Activated CD4-positive, alpha-beta T cell treated with anti-CD3 and anti-CD28 coated beads, Interleukin-2, amount 50 U/mL, for 1 hour (primary cell): ENCODE measurements at regions not wholly inside any gene's neighbourhood (a gene's known extent, or its start where the extent isn't known, plus 50 kb on each side); places are given as distances from the start of the nearest gene placed in this dataset.

ENCODE experiments used
- DNase-seq: peaks from one replicate; pipeline ENCODE4 v3.0.0-alpha.2; 2020

DNA sequence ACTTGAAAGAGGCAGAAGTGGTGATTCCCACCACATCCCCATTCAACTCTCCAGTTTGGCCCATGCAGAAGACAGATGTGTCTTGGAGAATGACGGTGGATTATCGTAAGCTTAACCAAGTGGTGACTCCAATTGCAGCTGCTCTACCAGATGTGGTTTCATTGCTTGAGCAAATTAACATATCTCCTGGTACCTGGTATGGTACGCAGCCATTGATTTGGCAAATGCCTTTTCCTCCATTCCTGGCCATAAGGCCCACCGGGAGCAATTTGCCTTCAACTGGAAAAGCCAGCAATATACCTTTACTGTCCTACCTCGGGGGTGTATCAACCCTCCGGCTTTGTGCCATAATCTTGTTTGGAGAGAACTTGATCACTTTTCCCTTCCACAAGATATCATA is 411.5 kb upstream of the SMIM21 start:
- no peak for DNase-seq

DNA sequence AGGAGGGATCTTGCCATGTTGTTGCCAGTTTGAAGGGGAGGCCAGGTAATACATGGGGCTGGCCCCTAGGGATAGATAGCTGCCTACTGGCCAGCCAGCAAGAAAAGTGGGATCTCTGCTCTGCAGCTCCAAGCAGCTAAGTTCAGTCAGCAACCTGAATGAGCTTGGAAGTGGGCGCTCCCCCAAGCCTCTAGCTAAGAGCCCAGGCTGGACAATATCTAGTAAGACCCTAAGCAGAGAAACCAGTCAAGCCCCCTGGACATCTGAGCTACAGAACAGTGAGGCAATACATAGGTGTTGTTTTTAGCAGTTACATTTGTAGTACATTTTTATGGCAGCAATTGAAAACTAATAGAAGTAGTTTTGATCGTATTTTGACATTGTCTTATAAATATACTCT is 409.8 kb upstream of the SMIM21 start:
- DNase-seq = no peak

DNA sequence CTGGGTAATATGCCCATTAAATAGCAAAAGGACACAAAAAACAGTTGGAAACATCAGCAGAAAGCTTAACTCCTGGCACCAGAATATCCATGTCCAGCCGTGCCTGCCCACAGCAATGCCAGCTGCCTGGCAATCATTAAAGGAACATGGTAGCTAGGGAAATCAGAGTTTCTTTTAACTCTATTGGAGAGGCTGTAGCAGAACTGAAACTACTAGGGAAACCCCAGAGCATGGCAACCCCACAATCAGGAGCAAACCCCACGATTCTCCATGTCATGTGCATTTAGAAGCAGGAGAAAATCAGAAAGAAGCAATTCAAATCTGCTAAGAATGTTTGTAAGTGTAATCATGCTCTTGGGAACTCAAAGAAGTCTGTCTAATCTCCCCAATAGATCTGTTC is 409.0 kb upstream of the SMIM21 start:
- no peak for DNase-seq

DNA sequence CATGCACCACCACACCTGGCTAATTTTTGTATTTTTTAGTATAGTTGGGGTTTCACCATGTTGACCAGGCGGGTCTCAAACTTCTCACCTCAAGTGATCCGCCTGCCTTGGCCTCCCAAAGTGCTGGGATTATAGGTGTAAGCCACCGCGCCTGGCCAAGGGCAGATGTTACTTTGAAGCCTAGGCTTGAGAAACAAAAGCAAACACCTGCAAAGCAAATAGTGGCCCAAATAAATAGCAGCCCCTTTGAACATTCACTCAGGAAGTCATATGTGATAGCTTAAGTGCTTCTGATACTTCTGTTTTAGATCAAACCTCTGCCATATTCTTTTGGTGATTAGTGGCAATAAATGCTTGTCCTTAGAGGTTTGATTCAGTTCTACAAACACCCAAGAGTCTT is 404.5 kb upstream of the SMIM21 start:
- DNase-seq = no peak

DNA sequence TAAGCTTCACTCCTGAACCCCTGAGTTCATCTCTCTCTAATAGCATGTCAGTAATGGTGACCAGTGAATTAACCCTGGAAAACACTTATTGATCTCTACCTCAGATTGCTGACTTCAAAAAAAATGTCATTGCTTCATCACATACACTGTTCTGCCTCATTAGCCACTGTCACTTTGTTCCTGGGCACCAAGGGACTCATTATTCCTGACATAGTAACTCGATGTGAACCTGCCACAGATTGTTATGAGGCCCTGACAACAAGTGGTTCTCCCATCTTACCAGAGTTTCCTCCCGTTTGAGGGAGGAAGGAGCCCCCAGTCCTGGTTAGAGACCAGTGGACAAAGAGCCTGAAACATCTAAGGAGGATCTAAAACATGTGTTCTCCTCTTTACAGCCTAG is 403.3 kb upstream of the SMIM21 start:
- DNase-seq = no peak

DNA sequence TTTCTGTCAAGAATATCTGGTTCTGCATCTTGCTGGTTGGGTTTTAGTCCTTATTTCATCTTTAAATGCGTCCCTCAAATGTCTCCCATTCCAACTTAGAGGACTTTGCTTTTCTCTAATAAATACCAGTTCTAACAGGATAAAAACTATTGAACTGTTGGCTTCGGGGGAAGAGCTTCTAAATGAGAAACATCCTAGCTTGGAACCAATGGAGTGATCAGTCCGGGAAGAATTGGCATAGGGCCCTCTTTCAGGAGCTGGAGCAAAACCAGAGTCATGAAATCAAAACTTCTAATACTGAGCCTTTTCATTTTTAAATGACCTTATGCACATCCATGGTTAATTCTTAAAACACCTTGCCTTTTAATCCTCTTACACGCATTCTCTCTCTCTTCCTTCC is 401.6 kb upstream of the SMIM21 start:
- no peak for DNase-seq

DNA sequence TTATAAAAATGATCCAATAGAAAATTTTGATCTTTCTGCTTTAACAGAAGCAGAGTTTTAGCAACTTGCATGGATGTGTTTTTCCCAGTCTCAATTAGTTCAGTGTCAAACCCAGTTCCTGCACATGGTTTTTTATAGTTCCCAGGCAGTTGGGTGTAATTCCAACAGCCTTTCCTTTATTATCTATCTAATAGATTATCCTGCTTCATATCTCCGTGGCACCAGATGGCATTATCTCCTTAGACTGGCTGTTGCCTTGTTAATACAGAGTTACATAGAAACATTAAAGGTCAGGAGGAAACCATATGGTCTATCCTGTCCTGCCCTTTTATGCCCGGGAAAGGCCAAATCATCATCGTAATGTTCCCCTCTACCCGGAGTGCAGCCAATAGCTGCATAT is 400.9 kb upstream of the SMIM21 start:
- no peak for DNase-seq

DNA sequence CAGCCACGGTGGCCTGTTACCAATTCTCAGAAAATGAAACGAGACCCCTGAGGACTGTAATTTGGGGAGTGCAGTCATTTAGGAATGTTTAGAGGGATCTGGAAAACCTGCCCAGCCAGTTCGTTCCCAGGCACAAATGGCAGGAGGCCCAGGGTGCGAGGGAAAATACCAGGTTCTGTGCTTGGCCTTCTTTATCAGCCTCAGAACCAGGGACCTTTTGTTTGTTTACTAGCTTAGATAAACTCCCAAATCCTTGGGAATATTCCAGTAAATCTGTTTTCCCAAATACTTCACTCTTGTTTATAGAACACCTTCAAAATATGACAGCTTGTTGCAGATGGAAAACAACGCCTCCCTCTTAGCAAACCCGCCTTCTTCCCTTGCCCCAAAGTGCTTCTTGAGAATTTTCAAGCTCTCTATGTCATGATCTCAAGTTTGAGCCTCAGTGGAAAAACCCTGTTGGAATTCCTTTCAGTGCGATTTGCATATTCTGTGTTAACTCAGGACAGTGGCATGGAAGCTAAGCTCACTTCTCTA is 400.3 kb upstream of the SMIM21 start:
- DNase-seq = no peak

DNA sequence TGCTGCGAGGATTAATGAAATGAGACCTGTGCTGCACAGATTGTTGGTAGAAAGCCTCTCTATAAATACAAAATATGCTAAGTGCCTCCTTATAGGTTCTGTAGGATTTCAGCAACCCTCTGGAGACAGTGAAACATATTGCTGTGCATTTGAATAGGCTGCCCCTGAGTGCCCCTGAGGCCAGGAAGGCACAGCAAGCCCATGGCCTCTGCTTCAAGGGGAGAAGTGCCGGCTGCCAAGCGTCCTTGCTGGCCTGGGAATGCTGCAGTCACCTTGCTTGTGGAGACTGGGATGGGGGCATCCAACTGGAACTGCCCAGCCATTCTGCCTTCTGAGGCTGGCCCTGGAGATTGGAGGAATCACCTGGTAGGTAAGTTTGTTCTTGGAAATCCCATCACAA is 397.2 kb upstream of the SMIM21 start:
- no peak for DNase-seq

DNA sequence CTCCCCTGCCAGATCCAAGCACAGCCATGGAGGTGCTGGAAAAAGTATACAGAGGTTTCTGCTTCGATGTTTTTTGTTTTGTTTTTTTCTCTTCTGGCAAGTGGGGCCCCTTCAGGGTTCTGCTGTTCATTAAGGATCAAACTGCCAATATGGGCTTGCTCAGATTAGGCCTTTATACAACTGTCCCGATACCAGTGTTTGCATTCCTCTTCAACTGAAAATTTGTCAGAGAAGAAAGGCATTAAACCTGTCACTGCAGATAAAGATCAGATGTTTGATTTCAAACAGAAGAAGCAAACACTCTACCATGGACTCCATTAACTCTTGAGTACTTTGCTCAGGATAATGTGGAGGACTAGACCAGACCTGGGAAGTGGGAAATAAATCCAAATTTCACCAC is 396.0 kb upstream of the SMIM21 start:
- DNase-seq = no peak

DNA sequence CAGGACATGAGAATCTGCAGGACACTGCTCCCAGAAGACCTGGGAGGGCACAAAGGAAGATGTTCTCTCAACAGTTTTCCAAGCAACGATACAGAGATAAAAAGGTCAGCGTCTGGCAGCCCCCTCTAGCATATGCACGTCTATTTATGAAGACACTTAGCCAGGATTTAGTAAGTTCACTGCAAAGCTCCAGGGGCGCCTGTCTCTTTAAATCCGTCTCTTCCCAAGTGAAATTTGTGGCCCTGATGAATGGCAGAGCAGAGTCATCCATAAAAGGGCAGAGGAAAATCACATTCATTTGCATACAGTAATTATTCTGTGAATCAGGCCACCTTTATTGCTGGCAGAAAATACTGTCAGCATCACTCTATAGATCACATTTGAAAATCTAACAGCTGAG is 390.9 kb upstream of the SMIM21 start:
- no peak for DNase-seq

DNA sequence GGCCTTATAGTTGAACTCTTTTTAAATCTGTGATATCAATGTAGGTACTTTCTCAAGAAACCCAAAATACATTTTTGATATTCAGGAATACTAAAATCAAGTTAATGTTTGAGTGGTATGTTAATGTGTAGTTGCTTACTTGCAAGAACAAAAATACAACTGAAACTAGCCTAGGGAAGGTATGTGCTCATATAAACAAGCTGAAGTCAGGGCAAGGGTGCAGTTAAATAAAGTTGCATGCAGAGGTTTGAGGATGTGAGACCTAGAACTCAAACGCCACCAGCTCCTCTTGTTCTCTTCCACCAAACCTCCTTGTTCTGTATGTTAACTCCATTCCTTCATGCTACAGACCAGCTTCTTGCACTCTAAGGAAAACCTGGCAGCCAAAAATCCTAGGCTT is 388.3 kb upstream of the SMIM21 start:
- DNase-seq = no peak

DNA sequence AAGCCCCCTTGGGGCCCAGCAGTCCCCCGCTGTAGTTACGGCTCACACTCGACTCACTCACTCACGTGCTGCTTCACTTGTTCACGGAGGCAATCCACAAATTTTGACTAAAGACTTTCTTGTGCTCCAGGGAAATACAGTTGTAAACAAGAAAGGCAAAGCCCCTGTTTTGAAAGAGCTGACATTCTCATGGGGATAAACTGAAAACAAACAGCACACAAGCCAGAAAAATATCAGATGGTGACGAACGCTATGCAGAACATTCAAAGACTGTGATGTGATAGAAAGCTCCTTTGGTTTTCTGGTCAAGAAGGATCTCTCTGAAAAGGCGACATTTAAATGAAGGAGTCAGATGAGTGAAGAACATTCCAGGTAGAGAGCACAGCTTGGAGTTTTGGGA is 385.3 kb upstream of the SMIM21 start:
- DNase-seq = no peak

DNA sequence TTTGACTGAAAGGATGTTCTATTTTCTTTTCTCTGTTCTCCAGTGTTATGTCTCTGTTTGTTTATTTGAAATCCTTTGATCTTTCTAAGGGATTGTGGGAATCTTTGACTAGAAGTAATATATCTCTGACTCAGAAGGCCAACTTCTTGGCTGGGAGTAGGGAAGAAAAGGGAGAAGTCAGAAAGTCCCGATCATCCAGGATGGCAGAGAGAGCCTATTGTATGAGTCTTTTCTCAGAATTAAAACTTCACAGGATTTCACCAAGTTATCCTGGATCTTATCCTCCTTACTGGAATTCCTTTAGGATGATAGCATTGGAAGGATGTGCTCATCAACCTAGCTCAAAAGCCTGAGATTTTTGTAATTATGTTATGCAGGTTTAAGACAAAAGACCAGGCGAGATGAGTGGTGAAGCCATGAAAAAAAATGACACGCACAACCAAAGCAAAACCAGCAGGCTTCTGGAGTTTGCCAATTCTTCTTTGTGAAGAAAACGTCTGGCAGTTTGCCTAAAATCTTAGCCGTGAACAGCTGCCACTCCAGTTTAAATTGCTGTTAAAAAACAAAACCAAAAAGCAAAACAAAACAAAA is 383.6 kb upstream of the SMIM21 start:
- no peak for DNase-seq

DNA sequence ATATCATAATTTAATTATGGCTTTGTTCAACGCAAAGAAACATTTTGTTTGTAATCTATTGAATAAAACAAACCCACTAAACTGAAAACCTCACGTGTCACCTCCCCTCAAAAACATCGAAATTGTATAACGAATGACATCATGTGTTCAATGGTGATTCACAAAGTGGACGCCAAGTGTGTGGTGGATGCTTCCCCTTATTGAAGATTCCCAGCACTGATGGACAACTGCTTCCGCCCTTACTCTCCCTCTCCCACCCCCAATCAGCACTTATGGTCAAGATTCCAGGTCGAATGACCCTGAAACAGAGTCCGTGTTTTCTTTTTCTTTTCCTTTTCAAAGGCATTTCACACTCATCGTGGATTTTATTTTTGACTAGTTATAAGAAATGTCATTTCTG is 383.0 kb upstream of the SMIM21 start:
- DNase-seq = no peak

DNA sequence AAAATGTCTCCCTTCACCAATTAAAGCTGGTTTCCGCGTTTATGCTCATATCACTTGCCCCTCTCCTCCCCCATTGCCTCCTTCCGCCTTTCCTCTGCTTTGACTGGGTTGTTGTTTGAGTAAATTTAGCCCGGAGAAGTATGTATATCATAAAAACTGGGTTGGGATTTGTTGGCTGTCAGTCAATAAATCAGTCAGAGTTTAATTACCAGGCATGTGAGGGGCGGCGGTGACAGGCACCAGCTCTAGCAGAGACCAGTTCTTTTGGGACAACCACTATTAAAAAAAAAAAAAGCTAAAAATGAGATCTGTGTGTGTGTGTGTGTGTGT is 382.4 kb upstream of the SMIM21 start:
- no peak for DNase-seq

DNA sequence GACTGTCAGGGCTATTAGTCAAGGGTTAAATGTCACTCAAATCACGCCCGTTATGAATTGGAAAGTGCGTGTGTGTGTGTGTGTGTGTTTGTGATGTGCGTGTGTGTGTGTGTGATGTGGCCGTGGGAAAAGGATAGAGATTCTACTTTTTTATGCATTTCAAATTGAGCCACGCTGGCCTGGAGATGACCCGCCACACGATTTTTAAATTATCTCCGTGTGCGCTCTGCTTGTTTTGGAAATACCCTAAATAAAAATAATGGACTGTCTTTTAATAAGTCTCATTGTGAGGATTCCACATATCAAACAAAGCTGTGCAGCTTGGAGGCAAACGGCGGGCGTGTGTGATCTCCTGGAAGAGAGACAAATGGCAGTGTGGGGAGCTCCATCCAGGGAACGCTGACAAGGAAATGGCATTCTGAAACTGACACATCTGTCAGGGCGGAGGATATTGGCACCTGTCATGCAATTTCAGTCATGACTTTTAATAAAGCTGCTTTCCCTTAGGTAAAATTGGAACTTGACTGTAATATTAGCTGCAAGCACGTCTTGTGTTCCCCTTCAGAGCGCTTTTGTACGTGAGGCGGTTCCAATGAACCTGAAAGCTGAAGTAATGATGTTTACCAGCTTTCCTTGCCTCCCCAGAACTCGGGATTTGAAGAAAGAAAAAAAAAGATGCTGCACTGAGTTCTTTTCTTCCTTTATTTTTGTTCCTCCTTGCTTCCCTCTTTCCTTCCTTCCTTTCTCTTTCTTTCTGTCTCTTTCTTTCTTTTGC is 381.8 kb upstream of the SMIM21 start:
- DNase-seq = no peak

DNA sequence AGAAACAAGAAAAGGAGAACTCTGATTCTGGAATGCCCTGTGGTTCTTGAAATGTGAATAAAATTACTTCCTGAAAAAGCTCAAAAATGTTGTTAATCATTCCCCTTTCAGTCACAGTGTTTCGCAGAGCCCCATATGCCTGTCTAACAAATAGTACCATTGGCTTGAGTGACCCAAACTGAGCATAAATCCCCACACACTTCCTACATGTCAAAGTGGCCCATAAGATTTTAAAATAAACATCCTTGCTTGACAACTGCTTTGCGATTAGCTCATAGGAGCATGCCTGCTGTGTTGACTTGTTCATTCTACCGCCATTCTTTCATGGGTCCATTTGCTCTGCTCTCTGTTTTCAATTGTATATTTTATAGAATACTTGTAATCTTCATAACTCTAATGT is 377.8 kb upstream of the SMIM21 start:
- no peak for DNase-seq

DNA sequence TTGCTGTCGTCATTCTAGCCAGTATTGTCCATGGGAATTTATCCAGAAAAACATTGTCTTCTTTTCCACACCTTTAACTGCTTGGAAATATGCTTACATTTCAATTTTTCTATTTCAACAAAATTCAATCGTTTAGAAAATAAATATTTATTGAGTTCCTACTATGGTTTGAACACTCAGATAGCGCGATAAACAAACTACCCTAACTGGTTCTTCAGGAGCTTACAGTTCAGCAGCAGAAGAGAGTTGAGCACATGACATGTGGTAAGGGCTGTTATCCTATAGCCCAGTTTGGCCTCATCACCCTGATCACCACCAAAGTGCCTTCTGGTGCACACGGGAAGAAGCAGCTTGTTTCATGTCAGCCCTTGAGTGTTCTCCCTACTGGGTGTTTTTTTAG is 375.2 kb upstream of the SMIM21 start:
- DNase-seq = no peak

DNA sequence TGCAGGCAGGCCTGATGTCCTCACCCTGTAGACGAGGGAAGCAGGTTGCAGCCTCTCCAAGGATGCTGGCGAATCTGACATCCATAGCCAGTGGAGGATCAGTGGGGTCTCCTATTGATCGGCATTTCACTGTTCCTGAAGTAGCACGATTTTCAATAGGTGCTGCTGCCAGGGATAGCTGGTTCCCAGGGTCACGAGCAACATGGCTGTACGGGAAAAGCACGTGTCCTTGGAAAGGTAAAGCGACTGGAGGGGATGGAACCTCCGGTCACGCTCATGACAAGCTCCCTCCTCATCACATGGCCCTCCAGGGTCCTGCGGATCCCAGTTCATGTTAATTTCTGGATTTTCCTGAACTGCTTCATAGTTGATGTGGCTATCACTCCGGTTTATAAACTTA is 373.7 kb upstream of the SMIM21 start:
- DNase-seq = no peak

DNA sequence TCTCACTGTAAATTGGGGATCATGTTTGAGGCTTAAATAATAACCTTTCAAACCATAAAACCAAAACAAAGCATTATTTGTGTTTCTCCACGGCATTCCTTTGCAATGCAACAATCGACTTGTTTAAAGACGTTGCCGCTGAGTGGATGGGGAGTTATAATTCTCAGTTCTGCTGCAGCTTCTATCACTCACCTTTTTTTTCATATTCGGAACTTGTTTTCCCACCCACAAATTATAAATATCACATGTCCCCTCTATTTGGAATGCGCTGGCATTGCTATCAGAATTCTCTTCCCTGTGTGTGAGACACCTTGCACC is 372.8 kb upstream of the SMIM21 start:
- no peak for DNase-seq

DNA sequence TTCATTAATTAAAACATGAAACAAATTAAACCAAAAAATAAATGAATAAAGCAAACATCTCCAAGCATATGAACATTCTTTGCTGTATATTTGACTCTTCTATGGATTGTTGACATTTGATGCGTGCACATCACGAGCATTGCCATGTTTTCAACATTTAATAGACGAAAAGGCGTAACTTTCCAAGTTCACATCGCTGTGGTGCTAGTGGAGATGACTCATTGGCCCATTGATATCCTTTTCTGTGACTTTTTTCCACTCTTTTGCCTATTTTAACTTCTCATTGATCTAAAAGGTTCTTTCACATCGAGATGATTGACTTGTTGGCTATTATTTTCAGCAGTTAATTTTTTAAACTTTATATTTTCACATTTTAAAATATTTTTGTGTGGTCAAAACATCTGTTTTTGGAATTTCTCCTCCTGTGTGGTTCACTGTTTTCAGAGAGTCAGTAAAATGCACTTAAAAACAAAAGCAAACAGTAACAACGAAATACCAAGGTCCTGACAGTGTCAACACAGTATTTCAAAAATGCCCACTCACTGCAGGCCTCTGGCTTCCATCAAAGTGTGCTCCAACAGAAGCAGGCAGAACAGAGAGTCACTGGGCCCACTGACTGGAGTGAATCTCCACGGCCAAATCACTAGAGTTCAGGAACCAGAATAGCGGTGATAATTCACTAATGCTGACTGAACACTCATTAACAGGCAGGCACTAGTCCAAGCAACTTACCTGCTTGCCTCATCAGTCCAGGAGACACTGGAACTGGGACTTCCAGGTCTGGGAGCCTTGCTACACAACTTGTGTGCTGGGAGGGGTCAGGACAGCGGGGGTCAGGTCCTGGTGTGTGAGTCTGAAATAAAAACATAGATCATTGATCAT is 372.2 kb upstream of the SMIM21 start:
- DNase-seq = no peak

DNA sequence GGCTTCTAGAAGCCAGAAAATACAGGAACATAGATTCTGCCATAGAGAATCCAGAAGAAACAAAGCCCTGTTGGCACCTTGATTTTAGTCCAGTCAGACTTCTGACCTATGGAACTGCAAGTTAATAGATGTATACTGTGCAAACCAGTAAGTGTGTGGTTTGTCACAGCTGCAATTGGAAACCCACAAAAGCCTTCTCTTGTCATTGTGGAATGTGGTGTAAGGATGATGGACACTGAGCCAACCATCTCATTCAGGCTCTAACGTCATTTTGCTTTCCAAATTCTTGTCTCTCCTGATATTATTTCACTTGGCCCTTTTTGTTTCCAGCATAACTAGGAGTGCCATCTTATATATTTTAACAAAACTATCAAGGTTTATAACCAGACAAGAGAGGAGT is 369.5 kb upstream of the SMIM21 start:
- no peak for DNase-seq

DNA sequence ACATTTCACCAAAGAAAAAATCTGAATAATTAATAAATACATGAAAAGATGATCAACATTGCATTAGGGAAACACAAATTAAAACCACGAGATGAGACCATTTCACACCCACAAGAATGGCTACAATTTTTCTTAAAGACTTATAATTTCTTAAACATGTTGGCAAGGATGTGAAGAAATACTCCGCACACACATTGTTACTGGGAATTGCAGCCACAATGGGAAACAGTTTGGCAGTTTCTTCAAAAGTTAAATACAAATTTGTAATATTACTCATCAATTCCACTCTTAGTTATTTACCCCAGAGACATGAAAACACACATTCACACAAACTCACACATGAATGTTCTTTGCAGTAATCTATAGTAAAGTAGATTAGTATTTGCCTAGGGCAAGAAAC is 363.3 kb upstream of the SMIM21 start:
- DNase-seq = no peak
